HG02938 (cell line): ENCODE measurements at regions not wholly inside any gene's neighbourhood (a gene's known extent, or its start where the extent isn't known, plus 50 kb on each side); places are given as distances from the start of the nearest gene placed in this dataset.

Experiments
- ATAC-seq: cut with Tn5 transposase; IDR thresholded peaks from one replicate; pipeline ENCODE4 v1.9.1; 2021; ENCODE audit warnings: mild to moderate bottlenecking, moderate library complexity; ENCODE audit not compliant: unreplicated experiment

DNA sequence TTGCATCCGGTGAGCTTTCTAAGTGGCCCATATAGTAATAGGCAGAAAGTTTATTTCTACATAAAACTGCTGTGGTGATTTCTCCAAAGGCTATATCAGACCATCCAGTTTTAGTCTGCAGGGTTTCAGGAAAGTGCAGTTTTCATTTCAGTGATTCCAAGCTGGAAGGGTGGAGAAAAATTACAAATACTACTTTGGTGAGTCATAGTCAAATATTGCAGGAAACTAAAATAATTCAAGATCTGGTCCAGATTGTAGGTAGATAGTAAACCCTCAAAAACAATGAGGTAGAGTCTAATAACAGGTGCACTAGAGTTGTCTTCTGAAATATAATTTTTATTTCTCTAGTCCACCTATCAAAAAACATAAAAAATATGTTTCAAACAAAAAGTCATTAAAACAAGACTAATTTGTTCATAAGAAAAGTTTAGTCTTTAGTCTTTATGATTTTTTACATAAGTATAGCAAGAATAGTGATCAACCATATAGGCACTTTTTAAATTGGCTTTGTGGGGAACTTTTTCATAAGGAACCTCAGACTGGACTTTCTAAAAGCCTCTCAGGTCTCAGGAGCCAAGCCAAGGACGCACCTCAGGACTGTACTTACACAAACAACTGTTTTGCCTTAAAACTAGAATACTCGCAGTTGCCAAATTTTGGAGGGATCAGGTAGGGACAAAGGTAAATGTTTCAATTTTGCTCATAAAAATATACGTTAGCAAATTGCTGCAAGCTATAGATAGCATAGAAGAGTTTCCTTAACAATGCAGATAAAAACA is 101.8 kb upstream of the TLR3 start:
- no peak for ATAC-seq

GRCh38 chr4:185969657-185970056 is 99.3 kb upstream of the TLR3 start:
- ATAC-seq = no peak

DNA sequence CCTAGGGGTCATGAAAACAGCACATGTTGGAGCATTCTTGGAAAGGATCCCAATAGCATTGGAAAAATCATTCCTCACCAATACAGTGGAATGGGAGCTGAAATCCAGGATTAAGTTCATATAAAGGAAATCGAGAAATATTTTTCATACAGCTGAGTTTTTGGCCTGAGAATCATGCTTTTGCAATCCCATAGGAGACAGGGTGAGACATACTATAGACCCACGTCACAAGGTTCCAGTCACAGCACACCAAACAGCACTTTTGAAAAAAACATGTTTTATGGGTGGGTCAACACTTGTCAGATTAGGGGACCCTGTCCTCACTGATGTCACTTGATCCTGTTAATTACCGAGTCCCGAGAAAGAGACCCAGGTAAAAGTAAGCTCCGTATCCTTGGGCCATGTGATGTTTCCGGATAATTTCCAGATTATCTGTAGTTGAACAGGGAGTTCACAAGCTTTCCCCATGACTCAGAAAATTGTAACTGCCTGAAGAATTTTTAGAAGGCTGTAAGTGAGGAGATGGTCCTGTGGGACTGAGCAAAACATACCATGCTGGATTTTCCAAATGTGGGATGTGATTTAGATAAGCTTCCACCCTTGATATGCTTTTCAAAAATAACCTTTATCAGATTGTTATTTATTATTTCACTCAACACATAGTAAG is 80.9 kb upstream of the TLR3 start:
- ATAC-seq = no peak

GRCh38 chr4:185991770-185992169 is 77.2 kb upstream of the TLR3 start:
- ATAC-seq = no peak

- ATAC-seq = no peak
Observed at GRCh38 chr4:185992585-185992984, 76.4 kb upstream of the TLR3 start.

DNA sequence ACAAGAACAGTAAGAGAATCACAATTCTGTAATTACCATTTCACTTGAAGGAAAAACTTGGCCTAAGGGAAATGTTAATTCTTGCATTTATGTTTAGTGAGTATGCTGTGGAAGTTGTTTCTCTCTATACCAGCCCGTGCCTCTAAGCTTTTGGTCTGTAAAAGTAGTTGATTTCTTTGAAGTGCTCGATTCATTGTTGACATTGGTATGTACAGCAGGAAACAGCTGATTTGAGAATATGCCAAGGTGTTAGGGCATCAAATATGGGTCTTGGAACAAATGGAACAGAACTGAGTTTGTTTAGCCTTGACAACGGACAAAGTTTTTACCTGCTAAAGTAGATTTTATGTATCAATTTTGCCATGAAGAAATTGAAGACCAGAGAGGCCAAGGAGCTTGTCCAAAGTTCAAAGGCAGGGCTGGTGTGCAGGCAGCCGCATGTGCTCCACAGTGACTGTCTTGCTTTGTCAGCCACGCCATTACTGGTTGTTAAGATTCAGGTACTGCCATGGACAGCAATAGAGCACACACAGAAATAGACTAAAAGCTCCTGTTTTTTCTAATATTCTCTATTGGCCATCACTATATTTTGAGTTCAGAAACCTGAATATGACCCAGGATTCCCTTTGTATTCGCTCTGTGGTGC is 75.5 kb upstream of the TLR3 start:
- no peak for ATAC-seq

GRCh38 chr4:185994750-185995149 is 74.2 kb upstream of the TLR3 start:
- no peak for ATAC-seq

DNA sequence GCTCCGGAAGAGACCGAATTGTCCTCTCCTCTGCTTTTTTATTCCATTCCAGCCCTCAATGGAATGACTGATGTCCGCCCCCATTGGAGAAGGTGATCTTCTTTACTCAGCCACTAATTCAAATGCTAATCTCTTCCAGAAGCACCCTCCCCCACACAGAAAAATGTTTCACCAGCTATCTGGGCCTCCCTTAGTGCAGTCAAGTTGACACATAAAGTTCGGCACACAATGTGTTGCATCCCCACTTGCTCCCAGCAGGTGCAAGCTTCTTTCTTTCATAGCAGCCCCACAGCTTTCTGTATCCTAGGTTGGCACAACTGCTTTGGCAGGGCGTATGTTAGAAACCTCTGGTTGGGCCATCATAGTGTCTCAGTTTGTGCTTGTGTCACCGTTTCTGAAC is 73.3 kb upstream of the TLR3 start:
- ATAC-seq = no peak

- no peak for ATAC-seq
Observed at GRCh38 chr4:185997296-185997695, 71.7 kb upstream of the TLR3 start.

DNA sequence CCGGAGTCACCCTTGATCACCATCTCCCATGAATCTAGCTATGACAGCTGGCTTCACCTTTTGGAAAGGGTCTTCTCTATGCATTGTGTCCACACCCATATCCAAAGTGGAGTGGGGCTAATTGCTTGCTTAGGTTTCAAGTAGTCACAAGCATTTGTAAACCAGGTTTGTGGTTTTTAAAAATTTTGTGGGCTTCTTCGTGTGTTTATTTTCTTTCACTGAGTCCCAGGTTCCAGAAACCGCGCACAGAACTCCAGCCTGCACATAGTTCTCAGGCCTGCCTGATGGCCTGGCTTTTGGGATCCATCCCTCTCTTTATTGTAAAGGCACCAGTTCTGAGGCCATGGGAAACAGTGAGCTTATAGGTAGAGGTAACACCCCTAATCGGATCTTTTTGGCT is 70.2 kb upstream of the TLR3 start:
- ATAC-seq = no peak

DNA sequence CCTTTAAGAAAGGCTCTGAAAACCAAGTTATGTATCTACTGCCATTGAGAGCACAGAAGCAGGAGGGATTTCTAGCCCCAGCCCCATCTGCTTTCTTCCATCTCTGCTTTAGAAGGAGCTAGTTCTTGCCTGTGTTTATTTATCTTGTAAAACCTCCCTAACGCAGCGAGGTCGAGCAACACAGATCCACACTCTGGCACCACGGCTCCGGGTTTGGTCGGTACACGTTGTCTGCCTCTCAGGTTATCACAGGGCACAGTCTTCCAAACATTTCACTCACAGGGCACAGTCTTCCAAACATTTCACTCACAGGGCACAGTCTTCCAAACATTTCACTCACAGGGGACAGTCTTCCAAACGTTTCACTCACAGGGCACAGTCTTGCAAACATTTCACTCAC is 69.7 kb upstream of the TLR3 start:
- no peak for ATAC-seq

- no peak for ATAC-seq
Observed at GRCh38 chr4:186002853-186003252, 66.1 kb upstream of the TLR3 start.

DNA sequence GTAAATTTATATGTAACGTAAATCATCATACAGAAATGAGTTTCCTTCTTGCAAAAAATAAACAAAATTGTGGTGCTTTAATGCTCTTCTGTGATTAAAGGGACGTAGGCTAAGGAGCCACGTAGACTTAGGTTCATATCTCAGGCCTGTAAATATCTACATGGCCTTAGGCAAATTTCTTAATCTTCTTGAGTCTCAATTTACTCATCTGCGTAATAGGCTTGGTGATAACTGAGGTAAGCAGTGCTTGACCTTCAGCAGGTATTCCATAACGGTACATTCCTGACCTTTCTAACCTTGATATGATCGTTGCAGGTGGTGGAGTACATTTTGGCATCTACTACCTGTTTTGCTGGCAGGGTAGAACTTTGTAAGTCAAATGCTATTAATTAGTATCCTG is 65.2 kb upstream of the TLR3 start:
- ATAC-seq = no peak

- ATAC-seq = no peak
Observed at GRCh38 chr4:186008057-186008456, 60.9 kb upstream of the TLR3 start.

- no peak for ATAC-seq
Observed at GRCh38 chr4:186009976-186010375, 59.0 kb upstream of the TLR3 start.

GRCh38 chr4:186010821-186011220 is 58.1 kb upstream of the TLR3 start:
- no peak for ATAC-seq

GRCh38 chr4:186012071-186012470 is 56.9 kb upstream of the TLR3 start:
- ATAC-seq = no peak

DNA sequence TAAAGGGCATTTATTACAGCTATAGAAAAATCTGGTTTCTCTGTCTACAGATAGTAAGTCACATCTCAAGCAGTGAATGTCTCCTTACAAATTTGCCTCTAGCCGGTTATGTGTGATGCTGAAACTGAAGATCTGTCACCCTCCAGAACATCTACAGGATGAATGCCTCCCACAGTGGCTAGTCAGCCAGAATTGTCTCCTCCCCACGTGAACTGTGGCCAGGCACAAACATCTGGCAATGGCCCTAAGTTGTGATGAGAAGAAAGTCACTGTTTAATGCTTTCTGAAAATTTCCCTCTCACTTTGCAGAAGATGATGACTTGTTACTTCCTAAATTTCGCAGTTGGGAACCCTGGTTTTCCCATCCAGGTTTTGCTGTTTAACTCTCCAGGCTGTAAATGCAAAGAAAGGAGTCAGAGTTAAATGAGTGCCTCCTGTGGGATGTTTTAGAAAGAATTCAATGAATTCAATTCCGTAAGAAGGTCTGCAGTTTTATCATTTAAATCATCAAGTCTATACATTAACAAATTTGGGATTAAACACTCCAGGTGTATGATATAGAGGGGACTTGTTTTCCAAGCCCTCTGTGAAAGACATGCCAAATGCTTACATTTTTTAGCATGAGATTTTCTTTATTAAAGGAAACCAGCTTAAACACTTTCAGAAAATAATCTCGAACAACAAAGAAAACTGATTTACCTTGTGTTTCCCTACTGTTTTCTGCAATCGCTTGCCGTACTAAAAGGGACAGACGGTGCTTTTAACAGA is 55.4 kb upstream of the TLR3 start:
- no peak for ATAC-seq

GRCh38 chr4:186015212-186015817 is 53.6 kb upstream of the TLR3 start:
- ATAC-seq = no peak

GRCh38 chr4:186016796-186017195 is 52.2 kb upstream of the TLR3 start:
- ATAC-seq = no peak

DNA sequence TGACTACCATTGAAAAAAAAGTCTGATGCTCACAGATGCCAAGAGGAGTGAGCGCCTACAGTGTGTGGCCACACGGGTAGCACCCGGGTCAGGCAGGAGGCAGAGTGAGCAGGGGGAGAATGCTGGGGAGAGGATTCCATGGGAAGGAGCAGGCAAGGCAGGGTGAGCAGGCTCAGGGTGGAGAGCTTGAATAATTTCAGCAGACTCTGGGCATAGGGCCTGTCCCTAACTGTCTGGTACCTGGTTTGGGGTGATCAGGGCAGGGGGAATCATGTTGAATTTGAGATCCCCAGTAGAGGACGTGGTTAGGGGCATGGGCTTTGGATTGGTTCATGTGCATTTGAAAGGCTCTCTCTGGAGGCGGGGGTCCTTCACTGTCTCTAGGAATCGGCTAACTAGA is 51.2 kb upstream of the TLR3 start:
- no peak for ATAC-seq
